ENCODE measurements at regions not wholly inside any gene's neighbourhood (a gene's known extent, or its start where the extent isn't known, plus 50 kb on each side); places are given as distances from the start of the nearest gene placed in this dataset.

GRCh38 chr2:235373171-235373570 is 120.7 kb upstream of the AGAP1 start:
- DNase-seq = no peak

- no peak for DNase-seq
Measured at GRCh38 chr2:235377176-235377575, 116.7 kb upstream of the AGAP1 start.

GRCh38 chr2:235378246-235378645 is 115.6 kb upstream of the AGAP1 start:
- no peak for DNase-seq

- DNase-seq = no peak
Measured at GRCh38 chr2:235378944-235379343, 114.9 kb upstream of the AGAP1 start.

- DNase-seq = no peak
Measured at GRCh38 chr2:235381261-235381912, 112.5 kb upstream of the AGAP1 start.

GRCh38 chr2:235382179-235382578 is 111.7 kb upstream of the AGAP1 start:
- no peak for DNase-seq

GRCh38 chr2:235382601-235383000 is 111.2 kb upstream of the AGAP1 start:
- DNase-seq = no peak

- DNase-seq = no peak
Measured at GRCh38 chr2:235383272-235383843, 110.5 kb upstream of the AGAP1 start.

- no peak for DNase-seq
Measured at GRCh38 chr2:235384624-235385023, 109.2 kb upstream of the AGAP1 start.

- no peak for DNase-seq
Measured at GRCh38 chr2:235389626-235390025, 104.2 kb upstream of the AGAP1 start.

- DNase-seq = peak; percentile 55
Measured at GRCh38 chr2:235390108-235390815, 103.6 kb upstream of the AGAP1 start.

- DNase-seq = no peak
Measured at GRCh38 chr2:235390816-235391194, 103.0 kb upstream of the AGAP1 start.

- DNase-seq = no peak
Measured at GRCh38 chr2:235391921-235392615, 101.8 kb upstream of the AGAP1 start.

- DNase-seq = no peak
Measured at GRCh38 chr2:235394278-235394828, 99.5 kb upstream of the AGAP1 start.

- no peak for DNase-seq
Measured at GRCh38 chr2:235396071-235396846, 97.6 kb upstream of the AGAP1 start.

- DNase-seq = no peak
Measured at GRCh38 chr2:235398321-235398720, 95.5 kb upstream of the AGAP1 start.

GRCh38 chr2:235399895-235400294 is 93.9 kb upstream of the AGAP1 start:
- DNase-seq = no peak

GRCh38 chr2:235402422-235402821 is 91.4 kb upstream of the AGAP1 start:
- DNase-seq = no peak

- DNase-seq = no peak
Measured at GRCh38 chr2:235405612-235406361, 88.1 kb upstream of the AGAP1 start.

- DNase-seq = no peak
Measured at GRCh38 chr2:235406430-235406829, 87.4 kb upstream of the AGAP1 start.

- no peak for DNase-seq
Measured at GRCh38 chr2:235411905-235412485, 81.8 kb upstream of the AGAP1 start.

- DNase-seq = no peak
Measured at GRCh38 chr2:235413064-235413463, 80.8 kb upstream of the AGAP1 start.
